Nephron progenitor cell (in vitro differentiated cells): ENCODE measurements at regions not wholly inside any gene's neighbourhood (a gene's known extent, or its start where the extent isn't known, plus 50 kb on each side); places are given as distances from the start of the nearest gene placed in this dataset.
A peak's percentile ranks its signal among the peaks of the same experiment; 100 is the strongest.
"Not testable (repeated sequence)": the region's sequence is repeated elsewhere in the genome, so short reads cannot be mapped to it uniquely, and the experiment has no call there.

Experiments
- DNase-seq: peaks from one replicate; pipeline ENCODE4 v3.0.0; 2021
- H3K27ac Mint-ChIP-seq: 2 replicates; pipeline ENCODE4 v1.8.0; 2021; ENCODE audit warnings: mild to moderate bottlenecking, moderate library complexity, mixed read lengths
- H3K27me3 Mint-ChIP-seq: 2 replicates; pipeline ENCODE4 v1.8.0; 2021; ENCODE audit warnings: mild to moderate bottlenecking, low read depth, mixed read lengths; ENCODE audit not compliant: poor library complexity
- H3K36me3 Mint-ChIP-seq: 2 replicates; pipeline ENCODE4 v1.8.0; 2021; ENCODE audit warnings: low read depth, mixed read lengths
- H3K4me1 Mint-ChIP-seq: 2 replicates; pipeline ENCODE4 v1.8.0; 2021; ENCODE audit warnings: mixed read lengths
- H3K4me3 Mint-ChIP-seq: 2 replicates; pipeline ENCODE4 v1.8.0; 2021; ENCODE audit warnings: mild to moderate bottlenecking, moderate library complexity, mixed read lengths
- H3K9me3 Mint-ChIP-seq: 2 replicates; pipeline ENCODE4 v1.8.0; 2021; ENCODE audit warnings: mild to moderate bottlenecking, moderate library complexity, mixed read lengths
- TF ChIP-seq, protein P1 (sequence below): fragments of 200-600 bp; sonication (generic); IDR thresholded peaks from 2 replicates; pipeline ENCODE4 v1.5.0; 2021; ENCODE audit warnings: antibody characterized with exemption

DNA sequence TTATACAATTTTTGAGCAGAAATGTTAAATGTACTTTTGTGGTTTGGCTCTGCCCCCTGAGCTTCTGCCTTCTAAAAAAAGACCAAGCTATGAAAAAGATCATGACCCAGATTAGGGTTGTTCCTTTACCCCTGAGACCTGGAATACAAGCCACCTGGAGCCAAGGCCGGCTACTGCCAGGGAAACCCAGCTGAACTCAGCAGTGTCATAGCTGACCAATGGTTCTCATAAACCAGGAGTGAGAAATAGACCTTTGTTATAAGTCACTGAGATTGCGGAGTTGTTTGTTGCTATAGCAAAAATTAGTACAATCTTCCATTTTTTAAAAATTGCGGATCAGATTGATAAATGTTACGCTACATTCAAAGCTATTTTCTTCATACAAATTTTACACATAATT lies 1261.7 kb downstream of the ROBO1 start:
- Mint-ChIP-seq H3K27me3 (no peaks in the 10 kb centered on the region), H3K4me1 (peaks cover 33% of the 10 kb centered on the region), H3K27ac (peak overlapping the region; percentile 96), H3K4me3 (no peak overlapping the region), H3K9me3 (peaks cover 13% of the 10 kb centered on the region), H3K36me3 (peaks cover 6% of the 10 kb centered on the region)
- TF ChIP-seq, protein P1, sequence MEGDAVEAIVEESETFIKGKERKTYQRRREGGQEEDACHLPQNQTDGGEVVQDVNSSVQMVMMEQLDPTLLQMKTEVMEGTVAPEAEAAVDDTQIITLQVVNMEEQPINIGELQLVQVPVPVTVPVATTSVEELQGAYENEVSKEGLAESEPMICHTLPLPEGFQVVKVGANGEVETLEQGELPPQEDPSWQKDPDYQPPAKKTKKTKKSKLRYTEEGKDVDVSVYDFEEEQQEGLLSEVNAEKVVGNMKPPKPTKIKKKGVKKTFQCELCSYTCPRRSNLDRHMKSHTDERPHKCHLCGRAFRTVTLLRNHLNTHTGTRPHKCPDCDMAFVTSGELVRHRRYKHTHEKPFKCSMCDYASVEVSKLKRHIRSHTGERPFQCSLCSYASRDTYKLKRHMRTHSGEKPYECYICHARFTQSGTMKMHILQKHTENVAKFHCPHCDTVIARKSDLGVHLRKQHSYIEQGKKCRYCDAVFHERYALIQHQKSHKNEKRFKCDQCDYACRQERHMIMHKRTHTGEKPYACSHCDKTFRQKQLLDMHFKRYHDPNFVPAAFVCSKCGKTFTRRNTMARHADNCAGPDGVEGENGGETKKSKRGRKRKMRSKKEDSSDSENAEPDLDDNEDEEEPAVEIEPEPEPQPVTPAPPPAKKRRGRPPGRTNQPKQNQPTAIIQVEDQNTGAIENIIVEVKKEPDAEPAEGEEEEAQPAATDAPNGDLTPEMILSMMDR: no peak
- no peak for DNase-seq

DNA sequence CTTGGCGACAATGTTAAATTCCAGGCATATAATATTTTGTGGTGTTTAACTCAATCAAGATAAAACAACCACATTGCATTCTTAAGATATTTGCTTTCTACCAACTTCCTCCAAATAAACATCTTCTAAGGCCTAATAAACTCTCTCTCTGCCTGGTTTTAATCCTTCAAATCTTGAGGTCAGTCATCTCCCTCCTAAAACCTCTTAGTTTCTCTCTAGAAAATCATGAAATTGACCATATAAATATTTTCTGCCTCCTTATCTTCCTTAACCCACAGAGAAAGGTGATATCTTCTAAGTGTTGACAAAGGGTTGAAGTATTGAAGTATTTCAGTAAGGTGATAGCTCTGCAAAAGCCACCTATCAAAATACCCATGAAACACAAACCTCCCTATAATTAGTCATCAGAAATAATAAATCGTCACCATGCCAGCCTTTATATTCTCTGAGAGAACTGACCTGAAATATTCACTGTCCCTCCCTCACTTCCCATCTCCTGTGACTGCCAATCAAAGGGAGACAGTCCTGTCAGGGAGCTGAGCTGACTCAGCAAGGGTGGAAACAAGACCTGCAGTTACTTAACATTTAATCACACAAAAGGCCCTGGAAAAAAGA lies 1261.1 kb downstream of the ROBO1 start:
- TF ChIP-seq, protein P1: no peak
- H3K27ac Mint-ChIP-seq: peak overlapping the region; percentile 95
- peaks cover 33% of the 10 kb centered on the region for H3K4me1 Mint-ChIP-seq
- peaks cover 6% of the 10 kb centered on the region for H3K36me3 Mint-ChIP-seq
- H3K4me3 Mint-ChIP-seq: peak overlapping the region; percentile 44
- no peaks in the 10 kb centered on the region for H3K27me3 Mint-ChIP-seq
- DNase-seq: no peak
- peaks cover 12% of the 10 kb centered on the region for H3K9me3 Mint-ChIP-seq

DNA sequence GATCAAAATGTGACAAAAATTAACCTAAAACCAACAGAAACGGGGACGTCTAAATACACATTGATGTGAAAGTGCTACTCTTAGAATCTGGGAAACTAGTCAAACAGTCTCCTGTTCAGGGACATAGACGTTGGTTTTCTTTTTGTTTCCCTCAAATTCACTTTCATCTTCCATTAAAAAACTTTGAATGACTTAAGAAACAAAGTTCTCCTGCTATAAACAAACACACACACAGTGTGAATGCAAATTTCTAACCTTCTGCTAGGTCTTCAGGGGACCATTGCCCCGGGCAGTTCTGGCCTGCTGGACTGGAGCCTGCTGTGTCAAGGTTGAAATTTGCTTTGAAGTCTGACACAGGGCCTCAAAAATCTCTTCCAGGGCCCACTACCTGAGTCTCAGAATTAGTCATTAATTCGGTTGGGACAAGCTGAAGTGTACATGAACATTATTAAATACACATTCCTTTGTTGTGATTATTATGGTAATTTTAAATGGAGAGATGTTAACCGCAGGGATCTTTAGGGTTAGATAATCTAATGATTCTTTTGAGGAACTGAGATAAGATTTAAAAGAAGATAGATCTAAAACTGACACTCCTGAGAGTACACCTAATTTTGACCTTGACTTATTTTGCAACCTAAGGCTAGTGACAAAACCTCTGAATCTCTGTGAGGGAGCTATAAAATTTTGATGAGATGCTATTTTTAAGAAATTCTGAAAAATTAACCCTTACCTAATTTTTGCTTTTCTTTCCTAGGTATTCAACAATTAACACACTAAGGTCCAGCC lies 1260.4 kb downstream of the ROBO1 start:
- Mint-ChIP-seq H3K4me3 (peak overlapping the region; percentile 44), H3K27me3 (no peaks in the 10 kb centered on the region), H3K4me1 (peaks cover 33% of the 10 kb centered on the region), H3K36me3 (peaks cover 6% of the 10 kb centered on the region), H3K9me3 (peaks cover 12% of the 10 kb centered on the region), H3K27ac (peak overlapping the region; percentile 95)
- TF ChIP-seq, protein P1: no peak
- DNase-seq: no peak

DNA sequence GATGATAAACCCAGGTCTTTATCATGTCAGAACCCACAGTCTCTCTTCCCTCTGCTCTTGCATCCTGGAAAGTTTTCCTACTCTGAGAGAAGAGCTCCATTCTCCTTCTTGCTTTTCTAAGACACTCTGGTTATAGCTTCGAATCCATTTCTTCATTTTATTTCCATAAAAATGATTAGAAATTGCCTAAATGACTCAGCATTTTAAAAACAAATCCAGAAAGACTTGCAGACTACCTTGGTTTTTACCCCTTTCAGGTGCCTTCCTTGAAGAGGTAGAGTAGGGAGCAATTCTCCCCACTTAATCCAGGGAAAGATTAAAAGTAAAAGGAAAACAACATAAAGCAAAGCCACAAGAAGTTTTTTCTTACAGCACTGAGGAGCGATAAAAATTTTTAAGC lies 1256.0 kb downstream of the ROBO1 start:
- H3K27me3 Mint-ChIP-seq: no peaks in the 10 kb centered on the region
- peaks cover 18% of the 10 kb centered on the region for H3K9me3 Mint-ChIP-seq
- no peak overlapping the region for H3K4me3 Mint-ChIP-seq
- DNase-seq: no peak
- TF ChIP-seq, protein P1: no peak
- peaks cover 22% of the 10 kb centered on the region for H3K4me1 Mint-ChIP-seq
- no peak overlapping the region for H3K27ac Mint-ChIP-seq
- peaks cover 6% of the 10 kb centered on the region for H3K36me3 Mint-ChIP-seq

DNA sequence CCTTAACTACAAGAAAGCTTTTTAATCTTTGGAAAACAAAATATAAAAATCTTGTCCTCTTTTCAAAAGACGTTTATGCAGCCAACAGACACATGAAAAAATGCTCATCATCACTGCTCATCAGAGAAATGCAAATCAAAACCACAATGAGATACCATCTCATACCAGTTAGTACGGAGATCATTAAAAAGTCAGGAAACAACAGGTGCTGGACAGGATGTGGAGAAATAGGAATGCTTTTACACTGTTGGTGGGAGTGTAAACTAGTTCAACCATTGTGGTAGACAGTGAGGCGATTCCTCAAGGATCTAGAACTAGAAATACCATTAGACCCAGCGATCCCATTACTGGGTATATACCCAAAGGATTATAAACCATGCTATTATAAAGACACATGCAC lies 1255.0 kb downstream of the ROBO1 start:
- peaks cover 18% of the 10 kb centered on the region for H3K9me3 Mint-ChIP-seq
- not testable (repeated sequence) for H3K27ac Mint-ChIP-seq, H3K36me3 Mint-ChIP-seq, H3K4me3 Mint-ChIP-seq, H3K27me3 Mint-ChIP-seq, DNase-seq
- H3K4me1 Mint-ChIP-seq: peaks cover 21% of the 10 kb centered on the region

DNA sequence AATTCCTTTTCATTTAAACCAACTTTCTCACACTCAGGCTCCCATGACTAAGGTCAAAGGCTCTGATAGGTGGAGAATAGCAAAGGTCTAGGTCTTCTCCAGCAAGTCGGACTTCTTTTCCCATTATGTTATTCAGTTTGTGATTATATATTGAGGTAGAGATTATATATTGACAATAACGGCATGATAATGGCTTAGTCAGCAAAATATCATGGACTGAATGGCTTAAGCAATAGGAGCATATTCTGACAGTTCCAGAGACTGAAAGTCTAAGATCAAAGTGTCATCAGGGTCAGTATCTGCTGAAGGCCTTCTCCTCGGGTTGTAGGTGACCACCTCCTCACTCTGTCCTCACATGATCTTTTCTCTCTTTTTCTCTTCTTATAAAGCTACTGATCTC lies 1251.4 kb downstream of the ROBO1 start:
- H3K4me3 Mint-ChIP-seq: no peak overlapping the region
- TF ChIP-seq, protein P1: no peak
- peaks cover 31% of the 10 kb centered on the region for H3K4me1 Mint-ChIP-seq
- DNase-seq: no peak
- no peaks in the 10 kb centered on the region for H3K27me3 Mint-ChIP-seq
- no peaks in the 10 kb centered on the region for H3K36me3 Mint-ChIP-seq
- H3K9me3 Mint-ChIP-seq: peaks cover 11% of the 10 kb centered on the region
- H3K27ac Mint-ChIP-seq: no peak overlapping the region
